Neural crest cell (in vitro differentiated cells): ENCODE measurements at regions not wholly inside any gene's neighbourhood (a gene's known extent, or its start where the extent isn't known, plus 50 kb on each side); places are given as distances from the start of the nearest gene placed in this dataset.
"Not testable (repeated sequence)": the region's sequence is repeated elsewhere in the genome, so short reads cannot be mapped to it uniquely, and the experiment has no call there.

Source experiments
- DNase-seq: peaks from one replicate; pipeline ENCODE4 v3.0.0; 2021; ENCODE audit warnings: low read depth, mixed read lengths, low spot score
- H3K27ac Mint-ChIP-seq: one replicate; pipeline ENCODE4 v1.8.0; 2021; ENCODE audit warnings: mild to moderate bottlenecking, mixed read lengths; ENCODE audit not compliant: unreplicated experiment
- H3K27me3 Mint-ChIP-seq: 2 replicates; pipeline ENCODE4 v1.8.0; 2021; ENCODE audit warnings: low read depth, mild to moderate bottlenecking, mixed read lengths
- H3K36me3 Mint-ChIP-seq: 2 replicates; pipeline ENCODE4 v1.8.0; 2021; ENCODE audit warnings: low read depth, mild to moderate bottlenecking, mixed read lengths
- H3K4me1 Mint-ChIP-seq: 2 replicates; pipeline ENCODE4 v1.8.0; 2021; ENCODE audit warnings: mixed read lengths
- H3K4me3 Mint-ChIP-seq: one replicate; pipeline ENCODE4 v1.8.0; 2021; ENCODE audit warnings: mild to moderate bottlenecking, mixed read lengths
- H3K9me3 Mint-ChIP-seq: 2 replicates; pipeline ENCODE4 v1.8.0; 2021; ENCODE audit warnings: mixed read lengths

GRCh38 chr7:149972977-149973376 lies 99.2 kb downstream of the ATP6V0E2 start:
- not testable (repeated sequence) for H3K4me3 Mint-ChIP-seq, H3K9me3 Mint-ChIP-seq, H3K27ac Mint-ChIP-seq, DNase-seq, H3K36me3 Mint-ChIP-seq, H3K4me1 Mint-ChIP-seq
- peaks cover 37% of the 10 kb centered on the region for H3K27me3 Mint-ChIP-seq

- not testable (repeated sequence) for DNase-seq, H3K9me3 Mint-ChIP-seq, H3K4me3 Mint-ChIP-seq, H3K4me1 Mint-ChIP-seq, H3K27ac Mint-ChIP-seq, H3K36me3 Mint-ChIP-seq
- peaks cover 40% of the 10 kb centered on the region for H3K27me3 Mint-ChIP-seq
Observed at GRCh38 chr7:149973681-149974080, 99.9 kb downstream of the ATP6V0E2 start.

- H3K4me1 Mint-ChIP-seq, H3K9me3 Mint-ChIP-seq, H3K27ac Mint-ChIP-seq, H3K36me3 Mint-ChIP-seq, DNase-seq, H3K4me3 Mint-ChIP-seq: not testable (repeated sequence)
- H3K27me3 Mint-ChIP-seq: peaks cover 50% of the 10 kb centered on the region
Observed at GRCh38 chr7:149975608-149976007, 101.8 kb downstream of the ATP6V0E2 start.

GRCh38 chr7:149978537-149978936 lies 104.8 kb downstream of the ATP6V0E2 start:
- H3K4me3 Mint-ChIP-seq, H3K36me3 Mint-ChIP-seq, H3K4me1 Mint-ChIP-seq, H3K9me3 Mint-ChIP-seq, H3K27ac Mint-ChIP-seq, DNase-seq: not testable (repeated sequence)
- peaks cover 55% of the 10 kb centered on the region for H3K27me3 Mint-ChIP-seq

GRCh38 chr7:149978944-149979343 lies 105.2 kb downstream of the ATP6V0E2 start:
- DNase-seq, H3K27ac Mint-ChIP-seq, H3K4me3 Mint-ChIP-seq, H3K36me3 Mint-ChIP-seq, H3K9me3 Mint-ChIP-seq, H3K4me1 Mint-ChIP-seq: not testable (repeated sequence)
- H3K27me3 Mint-ChIP-seq: peaks cover 59% of the 10 kb centered on the region

GRCh38 chr7:149982537-149983112 lies 108.9 kb downstream of the ATP6V0E2 start:
- H3K4me3 Mint-ChIP-seq, DNase-seq, H3K4me1 Mint-ChIP-seq, H3K9me3 Mint-ChIP-seq, H3K36me3 Mint-ChIP-seq, H3K27ac Mint-ChIP-seq: not testable (repeated sequence)
- H3K27me3 Mint-ChIP-seq: peaks cover 33% of the 10 kb centered on the region

- not testable (repeated sequence) for H3K4me1 Mint-ChIP-seq, H3K9me3 Mint-ChIP-seq, H3K4me3 Mint-ChIP-seq, H3K36me3 Mint-ChIP-seq, H3K27ac Mint-ChIP-seq, DNase-seq
- H3K27me3 Mint-ChIP-seq: peaks cover 22% of the 10 kb centered on the region
Observed at GRCh38 chr7:149986866-149987265, 113.1 kb downstream of the ATP6V0E2 start.

GRCh38 chr7:149991652-149992302 lies 118.0 kb downstream of the ATP6V0E2 start:
- not testable (repeated sequence) for DNase-seq, H3K27me3 Mint-ChIP-seq, H3K4me3 Mint-ChIP-seq, H3K4me1 Mint-ChIP-seq, H3K9me3 Mint-ChIP-seq, H3K27ac Mint-ChIP-seq, H3K36me3 Mint-ChIP-seq

- DNase-seq, H3K9me3 Mint-ChIP-seq, H3K27me3 Mint-ChIP-seq, H3K36me3 Mint-ChIP-seq, H3K4me3 Mint-ChIP-seq, H3K4me1 Mint-ChIP-seq: not testable (repeated sequence)
- peak overlapping the region; percentile 40 for H3K27ac Mint-ChIP-seq
Observed at GRCh38 chr7:149992366-149992765, 118.6 kb downstream of the ATP6V0E2 start.

GRCh38 chr7:149995369-149996026 lies 121.7 kb downstream of the ATP6V0E2 start:
- H3K27ac Mint-ChIP-seq, H3K9me3 Mint-ChIP-seq, H3K4me1 Mint-ChIP-seq, DNase-seq, H3K4me3 Mint-ChIP-seq, H3K36me3 Mint-ChIP-seq, H3K27me3 Mint-ChIP-seq: not testable (repeated sequence)
